ENCODE measurements at regions not wholly inside any gene's neighbourhood (a gene's known extent, or its start where the extent isn't known, plus 50 kb on each side); places are given as distances from the start of the nearest gene placed in this dataset.
A peak's percentile ranks its signal among the peaks of the same experiment; 100 is the strongest.

GRCh38 chr13:86741762-86742285 is 929.3 kb upstream of the SLITRK5 start:
- peak; percentile 46; the same call in 1 of the 2 replicates for TF ChIP-seq CTCF (conservative IDR thresholded peaks at IDR 0.05; ENCODE audit: low read length)
- TF ChIP-seq EZH2phosphoT487 (IDR thresholded peaks at IDR 0.05; ENCODE audit: borderline replicate concordance, low read depth, low read length), result no peak
- no peak overlapping the region for H3K27ac ChIP-seq (ENCODE audit: low read depth, low read length, poor library complexity, severe bottlenecking)
- no peaks in the 10 kb centered on the region for H3K9me2 ChIP-seq (ENCODE audit: insufficient read depth, low read length)
- CTCF ChIA-PET (ENCODE audit: unreplicated experiment), result no interaction called here
- no peaks in the 10 kb centered on the region for H3K79me2 ChIP-seq (ENCODE audit: insufficient read depth, low read depth, low read length)
- no peaks in the 10 kb centered on the region for H3K36me3 ChIP-seq (ENCODE audit: insufficient read depth, low read length)
- DNase-seq (ENCODE audit: low spot score), result no peak
- H3K4me2 ChIP-seq (ENCODE audit: low read length), result no peak overlapping the region
- BruUV-seq (replicated peaks), result no TSS peak
- H3K4me3 ChIP-seq (ENCODE audit: low read depth, low read length, poor library complexity, severe bottlenecking), result no peak overlapping the region
- no peak overlapping the region for H2AFZ ChIP-seq (ENCODE audit: low read length)
- H4K20me1 ChIP-seq (ENCODE audit: insufficient read depth, low read length), result no peaks in the 10 kb centered on the region
- intact Hi-C loops (cut with micrococcal nuclease; ENCODE audit: unreplicated experiment), result no loop called here
- POLR2A ChIA-PET, result interaction anchor here (0.7 kb wide), 2 partner anchors 12 to 294 kb away, joined by 3 read pairs; no protein-coding TSS in a partner anchor
- H3K9me3 ChIP-seq (ENCODE audit: low read length), result no peaks in the 10 kb centered on the region
- H3K4me1 ChIP-seq (ENCODE audit: insufficient read depth, low read length, poor library complexity, severe bottlenecking), result no peaks in the 10 kb centered on the region

GRCh38 chr13:86757236-86757978 is 913.8 kb upstream of the SLITRK5 start:
- H4K20me1 ChIP-seq (ENCODE audit: insufficient read depth, low read length), result no peaks in the 10 kb centered on the region
- no peak overlapping the region for H3K4me3 ChIP-seq (ENCODE audit: low read depth, low read length, poor library complexity, severe bottlenecking)
- no peaks in the 10 kb centered on the region for H3K79me2 ChIP-seq (ENCODE audit: insufficient read depth, low read depth, low read length)
- no TSS peak for BruUV-seq (replicated peaks)
- H3K9me2 ChIP-seq (ENCODE audit: insufficient read depth, low read length), result no peaks in the 10 kb centered on the region
- no peaks in the 10 kb centered on the region for H3K9me3 ChIP-seq (ENCODE audit: low read length)
- H3K36me3 ChIP-seq (ENCODE audit: insufficient read depth, low read length), result no peaks in the 10 kb centered on the region
- DNase-seq (ENCODE audit: low spot score), result no peak
- ChIA-PET CTCF (ENCODE audit: unreplicated experiment) (no interaction called here), POLR2A (interaction anchor here (0.6 kb wide), 2 partner anchors 9 to 167 kb away, joined by 3 to 5 read pairs; no protein-coding TSS in a partner anchor)
- no peak for TF ChIP-seq EZH2phosphoT487 (IDR thresholded peaks at IDR 0.05; ENCODE audit: borderline replicate concordance, low read depth, low read length)
- no peak for TF ChIP-seq CTCF (conservative IDR thresholded peaks at IDR 0.05; ENCODE audit: low read length)
- H3K27ac ChIP-seq (ENCODE audit: low read depth, low read length, poor library complexity, severe bottlenecking), result no peak overlapping the region
- no peak overlapping the region for H3K4me2 ChIP-seq (ENCODE audit: low read length)
- intact Hi-C loops (cut with micrococcal nuclease; ENCODE audit: unreplicated experiment), result loop anchor here (5.0 kb wide), 1 partner anchor 60 kb away; no protein-coding TSS in a partner anchor
- H2AFZ ChIP-seq (ENCODE audit: low read length), result no peak overlapping the region
- H3K4me1 ChIP-seq (ENCODE audit: insufficient read depth, low read length, poor library complexity, severe bottlenecking), result no peaks in the 10 kb centered on the region

GRCh38 chr13:86758116-86758515 is 913.1 kb upstream of the SLITRK5 start:
- Histone ChIP-seq H3K4me1 (ENCODE audit: insufficient read depth, low read length, poor library complexity, severe bottlenecking) (no peaks in the 10 kb centered on the region), H3K79me2 (ENCODE audit: insufficient read depth, low read depth, low read length) (no peaks in the 10 kb centered on the region), H3K27ac (ENCODE audit: low read depth, low read length, poor library complexity, severe bottlenecking) (no peak overlapping the region), H3K36me3 (ENCODE audit: insufficient read depth, low read length) (no peaks in the 10 kb centered on the region), H3K4me3 (ENCODE audit: low read depth, low read length, poor library complexity, severe bottlenecking) (no peak overlapping the region), H3K9me2 (ENCODE audit: insufficient read depth, low read length) (no peaks in the 10 kb centered on the region), H4K20me1 (ENCODE audit: insufficient read depth, low read length) (no peaks in the 10 kb centered on the region), H3K9me3 (ENCODE audit: low read length) (no peaks in the 10 kb centered on the region), H2AFZ (ENCODE audit: low read length) (no peak overlapping the region), H3K4me2 (ENCODE audit: low read length) (no peak overlapping the region)
- CTCF ChIA-PET (ENCODE audit: unreplicated experiment), result no interaction called here
- POLR2A ChIA-PET, result no interaction called here
- BruUV-seq (replicated peaks), result no TSS peak
- DNase-seq (ENCODE audit: low spot score), result no peak
- intact Hi-C loops (cut with micrococcal nuclease; ENCODE audit: unreplicated experiment), result loop anchor here (5.0 kb wide), 1 partner anchor 59 kb away; no protein-coding TSS in a partner anchor
- no peak for TF ChIP-seq EZH2phosphoT487 (IDR thresholded peaks at IDR 0.05; ENCODE audit: borderline replicate concordance, low read depth, low read length)
- no peak for TF ChIP-seq CTCF (conservative IDR thresholded peaks at IDR 0.05; ENCODE audit: low read length)
